Upper lobe of right lung (tissue), 1 donor: ENCODE measurements at regions not wholly inside any gene's neighbourhood (a gene's known extent, or its start where the extent isn't known, plus 50 kb on each side); places are given as distances from the start of the nearest gene placed in this dataset.
A peak's percentile ranks its signal among the peaks of the same experiment; 100 is the strongest.

Experiments
- ATAC-seq: fragments of 200-7000 bp; cut with Tn5 transposase; one replicate; pipeline ENCODE4 v1.9.1; 2020; ENCODE audit warnings: mild to moderate bottlenecking, moderate library complexity
- DNase-seq: peaks from one replicate; pipeline ENCODE4 v3.0.0-alpha.2; 2020
- H3K27ac ChIP-seq: fragments of 200-600 bp; one replicate; pipeline ENCODE4 v1.8.0; 2022
- H3K27me3 ChIP-seq: fragments of 200-600 bp; one replicate; pipeline ENCODE4 v1.8.0; 2022; ENCODE audit warnings: mild to moderate bottlenecking
- H3K36me3 ChIP-seq: fragments of 200-600 bp; one replicate; pipeline ENCODE4 v1.8.0; 2022
- H3K4me1 ChIP-seq: fragments of 200-600 bp; one replicate; pipeline ENCODE4 v1.8.0; 2022
- H3K4me3 ChIP-seq: fragments of 200-600 bp; one replicate; pipeline ENCODE4 v1.8.0; 2022; ENCODE audit warnings: mild to moderate bottlenecking
- H3K9me3 ChIP-seq: fragments of 200-600 bp; one replicate; pipeline ENCODE4 v1.8.0; 2022
- CTCF ChIP-seq: fragments of 200-600 bp; IDR thresholded peaks from one replicate; pipeline ENCODE4 v1.8.0; 2022; ENCODE audit warnings: antibody characterized with exemption
- intact Hi-C: fragments of 100-400 bp; cut with DNase I; formaldehyde crosslinking; loops from one replicate; pipeline ENCODE4 v1.11.0; 2022
- donor health status: DM: no; HTN: yes; CAD: no; lungs with severe emphysema.

DNA sequence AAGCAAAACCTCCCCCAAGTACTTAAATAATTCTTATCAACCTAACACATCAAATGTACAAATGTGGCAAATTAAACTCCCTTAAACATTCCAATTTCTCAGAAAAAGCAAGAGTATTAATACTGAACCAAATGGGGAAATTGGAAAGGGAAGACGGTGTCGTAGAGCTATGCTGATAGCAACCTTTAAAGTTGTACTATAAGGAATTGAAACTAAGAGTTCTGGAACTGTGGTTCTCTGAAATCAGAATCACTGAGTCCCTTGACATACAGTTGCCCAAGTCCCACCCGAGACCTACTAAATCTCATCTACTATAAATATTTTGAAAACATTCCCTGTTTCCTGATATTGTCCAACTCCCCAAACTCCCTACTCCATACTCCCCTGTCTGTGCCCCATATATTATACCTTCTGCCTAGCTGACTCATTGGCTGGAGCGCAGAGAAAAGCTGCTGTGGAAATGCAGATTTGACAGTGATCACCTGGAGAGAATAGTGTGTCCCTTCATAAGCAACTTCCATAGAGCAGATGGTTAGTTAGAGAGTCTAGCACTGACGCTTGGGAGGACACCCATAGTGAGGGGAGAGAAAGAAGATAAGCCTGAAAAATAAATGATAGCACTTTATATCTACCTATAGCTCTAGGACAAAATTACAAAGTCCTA is 51.4 kb upstream of the ITM2B start:
- Histone ChIP-seq H3K27ac (no peak overlapping the region), H3K36me3 (no peaks in the 10 kb centered on the region), H3K4me3 (no peak overlapping the region), H3K4me1 (no peaks in the 10 kb centered on the region), H3K9me3 (no peaks in the 10 kb centered on the region), H3K27me3 (no peaks in the 10 kb centered on the region)
- DNase-seq (no peak), ATAC-seq (peak; percentile 80)
- intact Hi-C loops = no loop called here
- no peak for TF ChIP-seq CTCF

DNA sequence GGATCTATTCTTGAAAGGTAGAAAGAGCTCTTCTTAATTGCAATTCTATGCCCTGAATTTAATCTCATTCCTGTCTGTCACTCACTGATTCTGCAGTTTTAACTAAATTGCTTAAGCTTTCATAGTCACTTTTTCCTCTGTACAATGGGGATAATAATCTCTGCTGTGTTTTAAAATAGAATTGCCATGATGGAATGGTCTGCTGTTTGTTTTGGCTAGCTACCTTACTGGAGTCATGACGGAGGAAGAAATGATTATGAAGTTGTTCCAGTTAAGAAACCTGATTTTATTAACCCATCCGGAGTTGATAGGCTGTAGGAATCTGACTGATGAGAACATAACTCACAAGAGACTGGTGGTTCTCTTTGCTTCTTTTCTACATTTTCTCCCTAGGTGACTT is 54.9 kb upstream of the ITM2B start:
- DNase-seq (no peak), ATAC-seq (no peak)
- Histone ChIP-seq H3K27me3 (no peaks in the 10 kb centered on the region), H3K4me1 (no peaks in the 10 kb centered on the region), H3K36me3 (no peaks in the 10 kb centered on the region), H3K9me3 (no peaks in the 10 kb centered on the region), H3K4me3 (no peak overlapping the region), H3K27ac (no peak overlapping the region)
- intact Hi-C loops = no loop called here
- TF ChIP-seq CTCF = no peak

GRCh38 chr13:48176781-48177180 is 56.2 kb upstream of the ITM2B start:
- intact Hi-C loops = no loop called here
- Histone ChIP-seq H3K27ac (no peak overlapping the region), H3K4me1 (no peaks in the 10 kb centered on the region), H3K27me3 (no peaks in the 10 kb centered on the region), H3K4me3 (no peak overlapping the region), H3K9me3 (no peaks in the 10 kb centered on the region), H3K36me3 (no peaks in the 10 kb centered on the region)
- no peak for TF ChIP-seq CTCF
- DNase-seq = no peak
- no peak for ATAC-seq

GRCh38 chr13:48175185-48175584 is 57.8 kb upstream of the ITM2B start:
- TF ChIP-seq CTCF = no peak
- ATAC-seq (no peak), DNase-seq (no peak)
- Histone ChIP-seq H3K36me3 (no peaks in the 10 kb centered on the region), H3K27me3 (no peaks in the 10 kb centered on the region), H3K9me3 (no peaks in the 10 kb centered on the region), H3K4me1 (no peaks in the 10 kb centered on the region), H3K4me3 (no peak overlapping the region), H3K27ac (no peak overlapping the region)
- intact Hi-C loops = no loop called here

DNA sequence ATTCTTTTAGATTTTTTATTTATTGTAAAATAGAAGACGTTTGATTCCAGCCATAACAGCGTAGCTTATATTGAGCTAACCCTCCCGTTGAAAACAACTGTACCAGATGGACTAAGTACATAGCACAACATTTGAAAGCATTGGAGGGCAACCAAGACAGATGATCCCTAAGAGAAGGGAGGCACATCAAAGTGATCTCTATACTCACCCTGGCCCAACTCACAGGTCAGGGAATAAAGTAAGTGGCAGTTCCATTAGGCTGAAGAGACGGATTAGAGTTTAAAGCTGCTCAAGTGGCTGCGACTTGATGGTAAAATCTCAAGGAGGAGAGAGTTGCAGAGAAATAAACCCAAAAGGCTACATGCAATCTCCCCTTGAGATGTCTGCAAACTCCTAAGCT is 65.1 kb upstream of the ITM2B start:
- H3K27me3 ChIP-seq = no peaks in the 10 kb centered on the region
- no peaks in the 10 kb centered on the region for H3K9me3 ChIP-seq
- no peaks in the 10 kb centered on the region for H3K4me1 ChIP-seq
- H3K4me3 ChIP-seq = no peak overlapping the region
- H3K36me3 ChIP-seq = no peaks in the 10 kb centered on the region
- no peak overlapping the region for H3K27ac ChIP-seq
- no peak for ATAC-seq
- no peak for TF ChIP-seq CTCF
- intact Hi-C loops = no loop called here
- DNase-seq = no peak

DNA sequence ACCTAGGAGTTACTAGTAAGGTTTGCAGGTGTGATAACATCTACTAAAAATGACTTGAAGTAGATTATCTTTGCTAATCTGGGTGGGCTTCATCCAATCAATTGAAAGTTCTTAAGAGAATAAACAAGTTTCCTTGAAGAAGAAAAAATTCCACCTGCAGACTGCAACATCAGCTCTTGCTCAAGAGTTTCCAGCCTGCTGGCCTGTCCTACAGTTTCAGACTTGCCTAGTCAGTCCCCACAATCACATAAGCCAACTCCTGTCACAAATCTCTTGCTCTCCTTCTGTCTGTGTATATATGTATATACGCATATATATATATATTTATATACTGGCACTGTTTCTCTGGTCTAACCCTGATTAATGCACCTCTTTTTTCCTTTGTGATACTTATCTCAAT is 67.3 kb upstream of the ITM2B start:
- DNase-seq = no peak
- Histone ChIP-seq H3K4me1 (peaks cover 9% of the 10 kb centered on the region), H3K9me3 (no peaks in the 10 kb centered on the region)

More for the DNA sequence above, 67.3 kb upstream of the ITM2B start:
- H3K27me3 ChIP-seq = no peaks in the 10 kb centered on the region
- no peak overlapping the region for H3K27ac ChIP-seq
- no peak overlapping the region for H3K4me3 ChIP-seq
- H3K36me3 ChIP-seq = no peaks in the 10 kb centered on the region
- TF ChIP-seq CTCF = no peak
- intact Hi-C loops = no loop called here
- ATAC-seq = no peak
